Left kidney (tissue), 1 donor: ENCODE measurements at regions not wholly inside any gene's neighbourhood (a gene's known extent, or its start where the extent isn't known, plus 50 kb on each side); places are given as distances from the start of the nearest gene placed in this dataset.

Experiments
- DNase-seq: peaks from one replicate; pipeline ENCODE4 v3.0.0-alpha.2; 2013

- DNase-seq, result no peak
These were observed 545.4 kb downstream of the ADGRL2 start for GRCh38 chr1:82346141-82346540.

GRCh38 chr1:82343381-82343780 is 542.6 kb downstream of the ADGRL2 start:
- no peak for DNase-seq

GRCh38 chr1:82337635-82338034 is 536.9 kb downstream of the ADGRL2 start:
- no peak for DNase-seq

- no peak for DNase-seq
These were observed 529.6 kb downstream of the ADGRL2 start for GRCh38 chr1:82330330-82330729.

GRCh38 chr1:82329226-82329625 is 528.5 kb downstream of the ADGRL2 start:
- DNase-seq, result no peak

- DNase-seq, result no peak
These were observed 522.6 kb downstream of the ADGRL2 start for GRCh38 chr1:82323144-82323841.

GRCh38 chr1:82321794-82322193 is 521.1 kb downstream of the ADGRL2 start:
- DNase-seq, result no peak

- no peak for DNase-seq
These were observed 518.8 kb downstream of the ADGRL2 start for GRCh38 chr1:82319546-82319945.

- no peak for DNase-seq
These were observed 518.2 kb downstream of the ADGRL2 start for GRCh38 chr1:82318921-82319320.

- DNase-seq, result no peak
These were observed 517.5 kb downstream of the ADGRL2 start for GRCh38 chr1:82318265-82318664.

GRCh38 chr1:82317671-82318070 is 516.9 kb downstream of the ADGRL2 start:
- DNase-seq, result no peak

- no peak for DNase-seq
These were observed 498.9 kb downstream of the ADGRL2 start for GRCh38 chr1:82299656-82300055.

GRCh38 chr1:82299056-82299455 is 498.3 kb downstream of the ADGRL2 start:
- DNase-seq, result no peak

GRCh38 chr1:82297139-82297896 is 496.6 kb downstream of the ADGRL2 start:
- DNase-seq, result no peak

GRCh38 chr1:82287556-82287955 is 486.8 kb downstream of the ADGRL2 start:
- DNase-seq, result no peak

GRCh38 chr1:82284213-82284612 is 483.5 kb downstream of the ADGRL2 start:
- DNase-seq, result no peak

- DNase-seq, result no peak
These were observed 478.5 kb downstream of the ADGRL2 start for GRCh38 chr1:82279241-82279640.

- DNase-seq, result no peak
These were observed 473.1 kb downstream of the ADGRL2 start for GRCh38 chr1:82273816-82274215.

- no peak for DNase-seq
These were observed 468.7 kb downstream of the ADGRL2 start for GRCh38 chr1:82269431-82269830.

- DNase-seq, result no peak
These were observed 468.1 kb downstream of the ADGRL2 start for GRCh38 chr1:82268826-82269225.

GRCh38 chr1:82266351-82266750 is 465.6 kb downstream of the ADGRL2 start:
- DNase-seq, result no peak

GRCh38 chr1:82265436-82265835 is 464.7 kb downstream of the ADGRL2 start:
- no peak for DNase-seq

- DNase-seq, result no peak
These were observed 464.1 kb downstream of the ADGRL2 start for GRCh38 chr1:82264802-82265201.

- no peak for DNase-seq
These were observed 462.7 kb downstream of the ADGRL2 start for GRCh38 chr1:82263396-82263795.
